Retinal pigment epithelial cell (primary cell): ENCODE measurements at regions not wholly inside any gene's neighbourhood (a gene's known extent, or its start where the extent isn't known, plus 50 kb on each side); places are given as distances from the start of the nearest gene placed in this dataset.

Experiments used
- DNase-seq: peaks from one replicate; pipeline ENCODE4 v3.0.0-alpha.2; 2010; ENCODE audit warnings: low read depth
- H3K4me3 ChIP-seq: 2 replicates; pipeline ENCODE4 v1.5.1; 2011; ENCODE audit warnings: mild to moderate bottlenecking, low read length, control low read depth, moderate library complexity
- CTCF ChIP-seq: conservative IDR thresholded peaks from 2 replicates; pipeline ENCODE4 v1.5.1; 2011; ENCODE audit warnings: low read depth, low read length, control low read depth, inconsistent platforms

- H3K4me3 ChIP-seq, result no peak overlapping the region
- no peak for DNase-seq
- no peak for TF ChIP-seq CTCF
Observed at GRCh38 chr6:133741375-133741861, 147.5 kb upstream of the TCF21 start.

GRCh38 chr6:133743621-133744020, 145.3 kb upstream of the TCF21 start:
- no peak for TF ChIP-seq CTCF
- no peak for DNase-seq
- H3K4me3 ChIP-seq, result no peak overlapping the region

- no peak for TF ChIP-seq CTCF
- H3K4me3 ChIP-seq, result no peak overlapping the region
- no peak for DNase-seq
Observed at GRCh38 chr6:133746417-133746770, 142.5 kb upstream of the TCF21 start.

GRCh38 chr6:133748628-133749027, 140.3 kb upstream of the TCF21 start:
- DNase-seq, result no peak
- H3K4me3 ChIP-seq, result no peak overlapping the region

GRCh38 chr6:133749427-133749826, 139.5 kb upstream of the TCF21 start:
- no peak for DNase-seq
- H3K4me3 ChIP-seq, result no peak overlapping the region
- no peak for TF ChIP-seq CTCF

More at GRCh38 chr6:133748628-133749027, 140.3 kb upstream of the TCF21 start:
- no peak for TF ChIP-seq CTCF

GRCh38 chr6:133752129-133752528, 136.8 kb upstream of the TCF21 start:
- TF ChIP-seq CTCF, result no peak
- no peak for DNase-seq
- no peak overlapping the region for H3K4me3 ChIP-seq

GRCh38 chr6:133753756-133754155, 135.2 kb upstream of the TCF21 start:
- no peak for TF ChIP-seq CTCF
- no peak for DNase-seq
- H3K4me3 ChIP-seq, result no peak overlapping the region
